Right lobe of liver (tissue), 4 donors: ENCODE measurements at regions not wholly inside any gene's neighbourhood (a gene's known extent, or its start where the extent isn't known, plus 50 kb on each side); places are given as distances from the start of the nearest gene placed in this dataset.

ENCODE experiments used
- CTCF ChIP-seq, 4 donors: fragments of 200-600 bp in 3 of 4; fragments of 450-650 bp in 1 of 4; IDR thresholded peaks; one replicate each; pipeline versions ENCODE4 v1.5.1 to v1.8.0; 2016 to 2022; ENCODE audit warnings: antibody characterized with exemption in 4 of 4, mild to moderate bottlenecking in 2 of 4
- POLR2A ChIP-seq: fragments of 450-650 bp; IDR thresholded peaks from one replicate; pipeline ENCODE4 v1.6.1; 2017; ENCODE audit warnings: antibody characterized with exemption, mild to moderate bottlenecking
- donor health status: DM: no; HTN: no; CAD: no.
- donor health status: DM: no; HTN: no; CAD: no.
- donor health status: DM: no; HTN: yes; CAD: no.

- no peak for TF ChIP-seq POLR2A
- no peak for TF ChIP-seq CTCF (IDR thresholded peaks at IDR 0.05)
These were observed 50.5 kb upstream of the MPHOSPH6 start for GRCh38 chr16:82220541-82220940.
